ENCODE measurements at regions not wholly inside any gene's neighbourhood (a gene's known extent, or its start where the extent isn't known, plus 50 kb on each side); places are given as distances from the start of the nearest gene placed in this dataset.

GRCh38 chr2:120852200-120852815 is 116.6 kb downstream of the GLI2 start:
- H3K9ac ChIP-seq, result no peak overlapping the region
- no peaks in the 10 kb centered on the region for H3K27me3 ChIP-seq (ENCODE audit: control insufficient read depth, insufficient read depth, low read length)
- no peaks in the 10 kb centered on the region for H3K36me3 ChIP-seq (ENCODE audit: control insufficient read depth, insufficient read depth, low read length)
- TF ChIP-seq CTCF (IDR thresholded peaks at IDR 0.05), result no peak
- H3K4me2 ChIP-seq (ENCODE audit: low read length), result no peak overlapping the region
- H2AFZ ChIP-seq, result no peak overlapping the region
- H3K79me2 ChIP-seq, result no peaks in the 10 kb centered on the region
- H3K4me3 ChIP-seq (ENCODE audit: low read depth, low read length), result no peak overlapping the region
- H3K9me3 ChIP-seq (ENCODE audit: control insufficient read depth, low read length), result no peaks in the 10 kb centered on the region
- no peak overlapping the region for H3K27ac ChIP-seq
- no peaks in the 10 kb centered on the region for H3K4me1 ChIP-seq

- Histone ChIP-seq H3K4me1 (no peaks in the 10 kb centered on the region), H3K27ac (no peak overlapping the region), H3K79me2 (no peaks in the 10 kb centered on the region), H3K9me3 (ENCODE audit: control insufficient read depth, low read length) (no peaks in the 10 kb centered on the region), H3K36me3 (ENCODE audit: control insufficient read depth, insufficient read depth, low read length) (no peaks in the 10 kb centered on the region), H3K27me3 (ENCODE audit: control insufficient read depth, insufficient read depth, low read length) (no peaks in the 10 kb centered on the region), H3K9ac (no peak overlapping the region), H3K4me2 (ENCODE audit: low read length) (no peak overlapping the region), H2AFZ (no peak overlapping the region), H3K4me3 (ENCODE audit: low read depth, low read length) (no peak overlapping the region)
- TF ChIP-seq CTCF (IDR thresholded peaks at IDR 0.05), result no peak
Observed at GRCh38 chr2:120853306-120854013, 117.8 kb downstream of the GLI2 start.

- H3K27me3 ChIP-seq (ENCODE audit: control insufficient read depth, insufficient read depth, low read length), result no peaks in the 10 kb centered on the region
Observed at GRCh38 chr2:120854014-120854620, 118.4 kb downstream of the GLI2 start.

GRCh38 chr2:120854766-120855530 is 119.3 kb downstream of the GLI2 start:
- Histone ChIP-seq H3K4me3 (ENCODE audit: low read depth, low read length) (no peak overlapping the region), H3K79me2 (no peaks in the 10 kb centered on the region), H3K4me1 (no peaks in the 10 kb centered on the region), H3K27me3 (ENCODE audit: control insufficient read depth, insufficient read depth, low read length) (no peaks in the 10 kb centered on the region), H3K27ac (no peak overlapping the region), H3K4me2 (ENCODE audit: low read length) (no peak overlapping the region), H3K36me3 (ENCODE audit: control insufficient read depth, insufficient read depth, low read length) (no peaks in the 10 kb centered on the region), H2AFZ (no peak overlapping the region), H3K9me3 (ENCODE audit: control insufficient read depth, low read length) (no peaks in the 10 kb centered on the region), H3K9ac (no peak overlapping the region)
- no peak for TF ChIP-seq CTCF (IDR thresholded peaks at IDR 0.05)

More at GRCh38 chr2:120854014-120854620, 118.4 kb downstream of the GLI2 start:
- Histone ChIP-seq H2AFZ (no peak overlapping the region), H3K4me1 (no peaks in the 10 kb centered on the region), H3K9ac (no peak overlapping the region), H3K79me2 (no peaks in the 10 kb centered on the region), H3K4me3 (ENCODE audit: low read depth, low read length) (no peak overlapping the region), H3K4me2 (ENCODE audit: low read length) (no peak overlapping the region), H3K27ac (no peak overlapping the region), H3K36me3 (ENCODE audit: control insufficient read depth, insufficient read depth, low read length) (no peaks in the 10 kb centered on the region), H3K9me3 (ENCODE audit: control insufficient read depth, low read length) (no peaks in the 10 kb centered on the region)
- TF ChIP-seq CTCF (IDR thresholded peaks at IDR 0.05), result no peak

Data from parathyroid adenoma (tissue), 2 donors.